ENCODE measurements at regions not wholly inside any gene's neighbourhood (a gene's known extent, or its start where the extent isn't known, plus 50 kb on each side); places are given as distances from the start of the nearest gene placed in this dataset.

DNA sequence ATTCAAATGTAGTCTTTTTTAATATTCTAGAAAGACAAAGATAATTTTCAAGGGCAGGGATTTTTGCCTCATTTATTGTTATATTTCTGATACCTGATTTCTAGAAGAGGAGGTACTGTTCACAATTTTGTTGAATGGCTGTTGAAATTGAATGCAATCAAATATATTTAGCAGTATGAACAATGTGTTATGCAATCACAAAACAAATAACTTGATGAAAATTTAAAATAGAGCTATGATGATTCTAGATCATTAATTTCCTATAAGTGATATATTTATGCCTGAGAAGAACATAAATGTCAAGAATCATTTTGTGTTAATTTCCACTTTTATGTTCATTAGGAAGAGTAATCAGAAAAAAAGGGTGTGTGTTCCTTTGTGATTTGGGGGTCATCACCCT is 114.6 kb upstream of the CNTNAP2 start:
- H3K27me3 Mint-ChIP-seq, result no peaks in the 10 kb centered on the region
- no peaks in the 10 kb centered on the region for H3K36me3 Mint-ChIP-seq
- no peak overlapping the region for H3K27ac Mint-ChIP-seq
- no peak overlapping the region for H3K4me3 Mint-ChIP-seq
- no peaks in the 10 kb centered on the region for H3K4me1 Mint-ChIP-seq
- peaks cover 0 to 15% (median 2%) of the 10 kb centered on the region in 9 donors for H3K9me3 Mint-ChIP-seq
- DNase-seq, result no peak
- ATAC-seq, result no peak
- POLR2A ChIA-PET, result no interaction called here

DNA sequence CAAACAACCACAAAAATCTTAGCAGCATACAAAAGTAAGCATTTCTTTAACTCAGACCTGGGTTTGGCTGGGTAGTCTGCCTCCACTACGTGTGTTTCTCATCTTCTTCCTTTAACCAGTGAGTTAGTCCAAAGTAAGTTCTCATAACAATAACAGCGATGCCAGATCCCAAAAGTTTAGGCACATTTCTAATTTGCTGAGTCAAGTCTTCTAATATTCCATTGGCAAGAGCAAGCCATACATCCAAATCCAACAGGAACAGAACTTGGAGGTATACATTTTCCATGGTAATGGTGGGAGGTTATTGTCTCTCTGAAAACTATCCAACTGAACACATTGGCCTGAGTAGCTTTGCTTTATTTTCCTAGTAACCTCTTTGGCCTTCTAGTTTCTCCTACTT is 115.7 kb upstream of the CNTNAP2 start:
- H3K4me3 Mint-ChIP-seq, result no peak overlapping the region

DNA sequence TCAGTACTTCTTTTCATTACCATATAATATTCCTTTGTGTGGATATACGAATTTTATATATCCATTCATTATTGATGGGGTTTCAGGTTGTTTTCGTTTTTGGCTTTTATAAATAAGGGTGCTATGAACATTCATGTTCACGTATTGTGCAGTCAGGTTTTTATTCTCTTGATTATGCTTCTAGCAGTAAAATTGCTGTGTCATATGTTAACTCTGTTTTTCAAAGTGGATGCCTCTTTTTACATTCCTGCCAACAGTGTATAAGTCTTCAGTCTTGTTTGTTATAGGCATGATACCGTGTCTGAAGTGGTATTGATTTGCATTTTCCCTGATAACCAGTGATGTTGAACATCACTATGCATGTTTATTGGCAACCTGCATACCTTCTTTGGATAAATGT is 127.1 kb upstream of the CNTNAP2 start:
- Mint-ChIP-seq H3K4me1 (no peaks in the 10 kb centered on the region), H3K36me3 (no peaks in the 10 kb centered on the region), H3K27me3 (no peaks in the 10 kb centered on the region), H3K27ac (no peak overlapping the region), H3K4me3 (no peak overlapping the region), H3K9me3 (peaks cover 0 to 23% (median 3%) of the 10 kb centered on the region in 9 donors)
- DNase-seq (no peak), ATAC-seq (no peak)
- POLR2A ChIA-PET, result no interaction called here

More for the DNA sequence above, 115.7 kb upstream of the CNTNAP2 start:
- no peaks in the 10 kb centered on the region for H3K27me3 Mint-ChIP-seq
- no peak overlapping the region for H3K27ac Mint-ChIP-seq
- no peaks in the 10 kb centered on the region for H3K4me1 Mint-ChIP-seq
- no peaks in the 10 kb centered on the region for H3K36me3 Mint-ChIP-seq
- peaks cover 0 to 15% (median 2%) of the 10 kb centered on the region in 9 donors for H3K9me3 Mint-ChIP-seq
- ATAC-seq (no peak), DNase-seq (no peak)
- POLR2A ChIA-PET, result no interaction called here

DNA sequence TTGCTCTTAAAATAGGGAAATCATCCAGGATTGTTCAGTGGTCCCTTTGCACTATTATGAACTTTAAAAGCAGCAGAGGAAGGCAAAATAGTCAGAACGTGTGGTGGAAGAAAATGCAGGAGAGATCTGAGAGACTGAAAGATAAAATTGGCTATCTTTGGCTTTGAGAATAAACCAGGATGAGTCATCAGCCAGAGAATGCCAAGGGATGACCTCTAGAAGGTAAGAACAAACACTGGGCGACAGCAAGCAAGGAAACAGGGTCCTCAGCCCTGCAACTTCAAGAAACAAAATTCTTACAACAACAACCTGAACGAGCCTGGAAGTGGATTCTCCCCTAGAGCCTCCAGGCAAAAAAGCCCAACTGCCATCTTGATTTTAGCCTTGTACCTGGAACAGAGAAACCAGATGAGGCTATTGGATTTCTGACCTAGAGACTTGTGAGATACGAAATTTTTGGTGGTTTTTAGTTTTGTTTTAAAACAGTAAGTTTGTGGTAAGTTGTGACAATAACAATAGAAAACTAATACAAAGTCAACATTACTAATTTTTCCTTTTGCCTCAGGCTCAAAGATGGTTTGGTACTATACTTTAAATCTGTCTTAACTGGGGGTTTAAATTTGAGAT is 130.2 kb upstream of the CNTNAP2 start:
- Mint-ChIP-seq H3K27ac (no peak overlapping the region), H3K9me3 (peaks cover 0 to 23% (median 3%) of the 10 kb centered on the region in 9 donors), H3K27me3 (no peaks in the 10 kb centered on the region), H3K4me3 (no peak overlapping the region), H3K4me1 (no peaks in the 10 kb centered on the region), H3K36me3 (no peaks in the 10 kb centered on the region)
- ATAC-seq, result no peak
- DNase-seq, result no peak
- POLR2A ChIA-PET, result no interaction called here

DNA sequence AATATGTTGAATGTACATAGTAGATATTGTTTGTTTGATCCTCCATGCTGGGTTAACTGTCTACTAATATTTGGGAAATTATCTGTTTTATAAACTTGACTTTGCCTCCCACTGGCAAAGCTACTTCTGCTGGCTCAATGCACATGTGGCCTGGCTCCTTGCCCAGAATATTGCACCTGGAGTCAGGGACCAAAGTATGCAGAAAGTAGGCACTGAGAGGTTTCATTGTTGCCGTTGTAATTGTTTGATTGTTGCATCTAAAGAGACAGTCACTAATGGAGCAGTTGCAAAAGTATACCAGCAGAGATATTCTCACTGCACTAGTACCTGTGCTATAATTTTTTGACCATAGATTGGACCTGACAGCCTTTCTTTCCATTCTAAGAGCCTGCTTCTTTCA is 137.8 kb upstream of the CNTNAP2 start:
- no peaks in the 10 kb centered on the region for H3K27me3 Mint-ChIP-seq
- no peak for ATAC-seq
- POLR2A ChIA-PET, result no interaction called here

DNA sequence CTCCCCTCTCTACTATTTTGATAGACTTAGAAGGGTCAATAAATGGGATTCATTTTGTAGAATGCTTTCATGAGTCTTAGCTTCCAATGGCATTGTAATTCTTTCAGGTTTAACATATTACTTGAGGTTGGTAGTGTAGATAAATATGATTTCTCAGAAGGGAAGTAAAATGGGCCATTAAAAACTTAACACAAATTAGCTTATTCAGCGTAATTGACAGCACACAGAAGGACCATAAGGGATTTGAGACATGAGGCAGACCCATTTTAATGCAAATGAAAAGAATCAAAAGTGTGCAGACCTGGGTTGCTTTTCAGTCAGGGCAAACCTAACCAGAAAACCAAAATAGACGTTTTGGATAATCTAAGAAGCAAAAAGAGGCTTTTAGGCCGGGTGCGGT is 156.6 kb upstream of the CNTNAP2 start:
- no peak overlapping the region for H3K27ac Mint-ChIP-seq
- POLR2A ChIA-PET, result no interaction called here
- DNase-seq, result no peak
- no peak for ATAC-seq
- H3K9me3 Mint-ChIP-seq, result peaks cover 1 to 29% (median 14%) of the 10 kb centered on the region in 9 donors
- H3K4me3 Mint-ChIP-seq, result no peak overlapping the region
- H3K27me3 Mint-ChIP-seq, result no peaks in the 10 kb centered on the region
- H3K4me1 Mint-ChIP-seq, result no peaks in the 10 kb centered on the region
- no peaks in the 10 kb centered on the region for H3K36me3 Mint-ChIP-seq

More for the DNA sequence above, 137.8 kb upstream of the CNTNAP2 start:
- no peaks in the 10 kb centered on the region for H3K36me3 Mint-ChIP-seq
- H3K9me3 Mint-ChIP-seq, result peaks cover 0 to 20% (median 4%) of the 10 kb centered on the region in 9 donors
- no peak for DNase-seq
- no peaks in the 10 kb centered on the region for H3K4me1 Mint-ChIP-seq
- no peak overlapping the region for H3K4me3 Mint-ChIP-seq
- H3K27ac Mint-ChIP-seq, result no peak overlapping the region

DNA sequence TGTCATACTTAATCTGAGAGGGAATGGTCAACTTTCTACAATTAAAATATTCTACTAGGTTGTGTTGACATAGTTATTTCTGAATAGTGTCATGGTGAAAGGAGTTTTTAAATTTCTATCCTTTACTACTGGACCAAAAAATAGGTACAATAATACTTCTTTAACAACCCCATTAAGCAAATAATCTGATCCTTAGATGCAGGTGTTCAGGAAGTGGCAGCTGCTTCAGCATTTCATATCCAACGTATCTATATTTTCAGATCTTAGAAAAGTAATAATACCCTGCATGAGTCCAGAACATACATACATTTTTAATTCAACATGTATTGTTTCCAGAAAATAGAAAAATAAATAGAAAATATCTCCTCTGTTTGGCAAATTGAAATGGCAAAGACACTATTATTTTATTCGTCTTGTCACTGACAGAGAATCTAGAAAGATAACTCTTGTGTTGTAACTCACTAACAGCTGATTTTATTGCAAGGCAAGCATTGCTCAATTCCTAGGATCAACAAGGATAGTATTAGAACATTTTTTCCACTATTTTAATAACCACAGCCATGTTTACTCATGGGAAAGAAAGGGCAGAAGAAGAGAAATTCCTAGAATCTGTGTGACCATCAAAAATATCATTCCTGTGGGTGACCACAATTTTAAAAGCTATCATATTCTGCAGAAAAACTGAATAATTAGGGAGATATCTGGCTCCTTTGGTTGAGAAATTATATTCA is 159.3 kb upstream of the CNTNAP2 start:
- no peak for DNase-seq
- no peaks in the 10 kb centered on the region for H3K36me3 Mint-ChIP-seq
- peaks cover 1 to 25% (median 7%) of the 10 kb centered on the region in 9 donors for H3K9me3 Mint-ChIP-seq
- H3K4me1 Mint-ChIP-seq, result no peaks in the 10 kb centered on the region
- no peak overlapping the region for H3K4me3 Mint-ChIP-seq
- H3K27ac Mint-ChIP-seq, result no peak overlapping the region
- no peaks in the 10 kb centered on the region for H3K27me3 Mint-ChIP-seq
- no peak for ATAC-seq
- POLR2A ChIA-PET, result no interaction called here

DNA sequence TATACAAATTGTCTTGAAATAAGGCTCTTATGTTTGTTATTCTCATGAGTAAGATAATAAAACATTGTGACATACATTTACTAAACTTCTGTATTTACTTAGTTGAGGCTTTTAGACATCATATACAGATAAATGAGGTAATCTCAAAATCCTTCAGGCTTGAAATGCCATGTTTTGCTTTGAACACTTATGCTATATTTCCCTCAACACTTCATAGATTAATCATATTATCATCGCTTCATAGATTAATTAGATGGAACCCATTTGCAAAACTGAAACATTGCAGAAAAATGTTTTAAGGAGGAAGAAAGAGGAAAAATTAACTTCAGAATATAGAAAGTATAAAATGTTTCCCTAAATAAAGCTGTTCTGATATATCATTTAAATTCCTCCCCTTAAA is 165.0 kb upstream of the CNTNAP2 start:
- Mint-ChIP-seq H3K36me3 (no peaks in the 10 kb centered on the region), H3K27me3 (no peaks in the 10 kb centered on the region), H3K27ac (no peak overlapping the region), H3K4me1 (no peaks in the 10 kb centered on the region), H3K4me3 (no peak overlapping the region), H3K9me3 (peaks cover 3 to 34% (median 6%) of the 10 kb centered on the region in 9 donors)
- POLR2A ChIA-PET, result no interaction called here
- DNase-seq (no peak), ATAC-seq (no peak)

DNA sequence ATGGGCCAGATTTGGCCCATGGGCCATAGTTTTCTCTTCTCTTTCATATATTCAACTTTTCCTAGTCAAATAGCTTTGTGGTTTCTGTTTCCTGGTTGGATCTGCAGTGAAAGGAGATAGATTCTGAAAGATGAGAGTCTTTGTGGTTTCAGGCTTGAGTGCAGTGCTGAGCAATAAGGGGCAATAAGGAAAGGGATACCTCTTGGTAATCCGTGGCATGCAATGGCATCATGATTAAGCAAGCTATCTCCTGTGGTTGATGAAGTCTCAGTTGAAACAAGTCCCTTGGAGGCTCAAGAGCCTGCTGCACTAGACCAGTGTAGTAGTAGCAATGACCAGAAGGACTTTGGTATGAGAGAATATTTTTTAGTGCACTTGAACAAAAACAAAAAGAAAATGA is 187.7 kb upstream of the CNTNAP2 start:
- H3K4me1 Mint-ChIP-seq, result no peaks in the 10 kb centered on the region
- H3K9me3 Mint-ChIP-seq, result peaks cover 0 to 24% (median 5%) of the 10 kb centered on the region in 9 donors
- no peak for ATAC-seq
- H3K27me3 Mint-ChIP-seq, result no peaks in the 10 kb centered on the region
- H3K36me3 Mint-ChIP-seq, result no peaks in the 10 kb centered on the region
- DNase-seq, result no peak
- no peak overlapping the region for H3K4me3 Mint-ChIP-seq
- no peak overlapping the region for H3K27ac Mint-ChIP-seq
- POLR2A ChIA-PET, result no interaction called here

DNA sequence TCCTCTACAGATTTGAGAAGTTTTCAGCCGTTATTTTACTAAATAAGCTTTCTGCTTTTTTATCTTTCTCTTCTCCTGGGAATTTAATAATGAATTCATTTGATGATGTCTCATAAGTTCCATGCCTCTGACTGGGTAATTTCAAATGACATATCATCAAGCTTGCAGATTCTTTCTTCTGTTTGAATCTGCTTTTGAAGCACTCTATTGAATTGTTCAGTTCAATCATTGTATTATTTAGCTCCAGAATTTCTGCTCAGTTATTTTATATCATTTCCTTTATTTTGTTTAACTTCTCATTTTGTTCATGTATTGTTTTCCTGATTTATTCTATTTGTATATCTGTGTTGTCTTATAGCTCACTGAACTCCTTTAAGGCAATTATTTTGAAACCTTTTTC is 196.9 kb upstream of the CNTNAP2 start:
- H3K4me3 Mint-ChIP-seq, result no peak overlapping the region
- peaks cover 0 to 8% (median 0%) of the 10 kb centered on the region in 3 donors for H3K36me3 Mint-ChIP-seq
- DNase-seq (no peak), ATAC-seq (no peak)
- H3K4me1 Mint-ChIP-seq, result no peaks in the 10 kb centered on the region
- H3K9me3 Mint-ChIP-seq, result peaks cover 14 to 47% (median 23%) of the 10 kb centered on the region in 9 donors
- no peaks in the 10 kb centered on the region for H3K27me3 Mint-ChIP-seq
- POLR2A ChIA-PET, result no interaction called here
- H3K27ac Mint-ChIP-seq, result no peak overlapping the region

DNA sequence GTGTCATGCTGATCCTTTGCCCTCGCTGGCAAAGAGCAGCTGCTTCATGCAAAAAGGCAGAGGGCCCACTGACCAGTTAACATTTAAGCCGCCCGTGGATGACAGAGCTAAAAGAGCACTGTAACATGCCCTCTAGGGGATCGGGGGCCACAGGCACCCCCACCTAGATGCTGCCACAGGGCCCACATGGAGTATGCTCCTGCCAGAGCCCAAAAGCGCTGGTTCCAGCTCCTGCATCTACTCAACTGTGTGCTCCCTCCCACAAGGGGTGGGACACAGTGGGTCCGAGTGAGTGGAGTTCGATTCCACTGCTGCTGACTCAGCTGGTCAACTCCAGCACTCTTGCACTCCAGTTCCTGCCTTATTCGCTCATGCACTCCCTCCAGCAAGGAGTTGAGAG is 199.8 kb upstream of the CNTNAP2 start:
- Mint-ChIP-seq H3K36me3 (peaks cover 0 to 8% (median 0%) of the 10 kb centered on the region in 3 donors), H3K27ac (no peak overlapping the region)

DNA sequence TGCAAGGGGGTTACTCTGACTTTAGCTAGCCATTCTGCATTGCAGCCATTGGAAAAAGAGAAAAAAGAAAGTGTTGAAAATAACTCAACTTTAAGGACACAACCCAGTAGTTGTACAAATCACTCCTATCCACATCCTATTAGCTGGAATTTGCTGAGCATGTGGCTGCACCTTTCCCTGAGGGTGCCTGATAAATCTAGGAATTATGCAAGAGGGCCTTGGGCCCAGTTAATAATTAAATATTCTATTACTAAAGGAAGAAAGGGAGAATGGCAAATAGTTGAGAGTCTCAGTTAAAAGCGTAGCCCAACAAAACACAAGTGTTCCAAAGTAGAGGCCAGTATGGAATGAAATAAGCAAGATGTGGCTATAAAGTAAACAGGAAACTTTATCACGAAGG is 200.9 kb upstream of the CNTNAP2 start:
- POLR2A ChIA-PET, result no interaction called here
- Mint-ChIP-seq H3K27ac (no peak overlapping the region), H3K27me3 (no peaks in the 10 kb centered on the region), H3K4me1 (no peaks in the 10 kb centered on the region), H3K9me3 (peaks cover 11 to 29% (median 18%) of the 10 kb centered on the region in 9 donors), H3K36me3 (peaks cover 0 to 8% (median 0%) of the 10 kb centered on the region in 3 donors), H3K4me3 (no peak overlapping the region)
- ATAC-seq (no peak), DNase-seq (no peak)

More for the DNA sequence above, 199.8 kb upstream of the CNTNAP2 start:
- ATAC-seq (no peak), DNase-seq (no peak)
- no peaks in the 10 kb centered on the region for H3K4me1 Mint-ChIP-seq
- peaks cover 13 to 38% (median 22%) of the 10 kb centered on the region in 9 donors for H3K9me3 Mint-ChIP-seq
- no peaks in the 10 kb centered on the region for H3K27me3 Mint-ChIP-seq
- H3K4me3 Mint-ChIP-seq, result no peak overlapping the region
- POLR2A ChIA-PET, result no interaction called here

DNA sequence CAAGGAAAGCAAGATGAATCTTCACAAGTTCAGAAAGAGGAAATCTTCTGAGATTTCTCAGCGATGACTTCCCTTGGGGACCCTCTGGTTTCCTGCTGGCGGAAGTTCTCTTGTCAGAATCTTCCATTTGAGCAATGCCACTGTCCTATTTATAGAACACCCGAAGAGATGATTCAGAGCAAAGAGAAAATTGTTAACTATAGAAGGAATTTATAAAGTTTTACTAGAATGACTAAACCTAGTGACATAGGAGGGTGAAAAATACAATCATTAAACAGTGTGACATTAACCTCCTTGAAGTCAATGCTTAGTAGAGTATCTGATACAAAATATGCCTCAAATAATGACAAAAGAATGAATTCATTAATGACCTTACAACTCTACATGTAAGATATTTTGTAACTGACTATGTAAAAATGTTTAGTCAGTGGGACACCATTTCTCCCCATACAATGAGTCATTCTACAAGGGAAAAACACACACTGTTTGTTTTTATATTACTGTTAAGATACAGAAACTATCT is 206.5 kb upstream of the CNTNAP2 start:
- ATAC-seq (no peak), DNase-seq (no peak)
- Mint-ChIP-seq H3K9me3 (peaks cover 0 to 10% (median 2%) of the 10 kb centered on the region in 9 donors), H3K27me3 (no peaks in the 10 kb centered on the region), H3K36me3 (no peaks in the 10 kb centered on the region), H3K4me1 (peaks cover 0 to 3% (median 0%) of the 10 kb centered on the region in 4 donors), H3K4me3 (no peak overlapping the region), H3K27ac (no peak overlapping the region)
- POLR2A ChIA-PET, result no interaction called here
